HFF-Myc (cell line): ENCODE measurements at regions not wholly inside any gene's neighbourhood (a gene's known extent, or its start where the extent isn't known, plus 50 kb on each side); places are given as distances from the start of the nearest gene placed in this dataset.

ENCODE experiments used
- DNase-seq: peaks from one replicate; pipeline ENCODE4 v3.0.0-alpha.2; 2011; ENCODE audit warnings: low read depth; ENCODE audit errors: extremely low read depth
- H3K4me3 ChIP-seq: replicated peaks from 2 replicates; pipeline ENCODE4 v1.5.1; 2011; ENCODE audit warnings: low read depth, mild to moderate bottlenecking, control low read depth, low read length
- CTCF ChIP-seq: IDR thresholded peaks from 2 replicates; pipeline ENCODE4 v1.5.1; 2012; ENCODE audit warnings: mild to moderate bottlenecking, low read depth, low read length, control low read depth; ENCODE audit errors: missing control alignments

- H3K4me3 ChIP-seq = no peak overlapping the region
- TF ChIP-seq CTCF = no peak
- no peak for DNase-seq
These were observed 128.3 kb upstream of the EPHA5 start for GRCh38 chr4:65798498-65799127.

- DNase-seq = no peak
- no peak overlapping the region for H3K4me3 ChIP-seq
- TF ChIP-seq CTCF = no peak
These were observed 121.6 kb upstream of the EPHA5 start for GRCh38 chr4:65791812-65792308.

- DNase-seq = no peak
- no peak overlapping the region for H3K4me3 ChIP-seq
- no peak for TF ChIP-seq CTCF
These were observed 121.0 kb upstream of the EPHA5 start for GRCh38 chr4:65791111-65791811.

- no peak for DNase-seq
- no peak for TF ChIP-seq CTCF
- no peak overlapping the region for H3K4me3 ChIP-seq
These were observed 119.5 kb upstream of the EPHA5 start for GRCh38 chr4:65789805-65790204.

- no peak for TF ChIP-seq CTCF
- no peak overlapping the region for H3K4me3 ChIP-seq
- no peak for DNase-seq
These were observed 119.1 kb upstream of the EPHA5 start for GRCh38 chr4:65789341-65789740.

- no peak for TF ChIP-seq CTCF
- DNase-seq = no peak
- no peak overlapping the region for H3K4me3 ChIP-seq
These were observed 107.0 kb upstream of the EPHA5 start for GRCh38 chr4:65777270-65777669.
